Smooth muscle cell (in vitro differentiated cells): ENCODE measurements at regions not wholly inside any gene's neighbourhood (a gene's known extent, or its start where the extent isn't known, plus 50 kb on each side); places are given as distances from the start of the nearest gene placed in this dataset.

Experiments used
- DNase-seq: peaks from one replicate; lab custom pipeline; 2025; ENCODE audit not compliant: unreplicated experiment; lab: John Stamatoyannopoulos, UW
- H2AFZ ChIP-seq: fragments of 200-600 bp; sonication (generic); 2 replicates; pipeline ENCODE4 v1.6.0; 2016; ENCODE audit warnings: antibody characterized with exemption, low read depth, mild to moderate bottlenecking
- H3F3A ChIP-seq: fragments of 200-600 bp; sonication (generic); 2 replicates; pipeline ENCODE4 v1.6.0; 2017; ENCODE audit warnings: antibody characterized with exemption, low read depth
- H3K27ac ChIP-seq: fragments of 200-600 bp; sonication (generic); 2 replicates; pipeline ENCODE4 v1.5.1; 2016; ENCODE audit warnings: low read depth, mild to moderate bottlenecking
- H3K27me3 ChIP-seq: fragments of 200-600 bp; sonication (generic); 2 replicates; pipeline ENCODE4 v1.6.1; 2016; ENCODE audit warnings: low read depth, mild to moderate bottlenecking
- H3K36me3 ChIP-seq: fragments of 200-600 bp; sonication (generic); 2 replicates; pipeline ENCODE4 v1.5.1; 2016; ENCODE audit warnings: low read depth
- H3K4me1 ChIP-seq: fragments of 200-600 bp; sonication (generic); 2 replicates; pipeline ENCODE4 v1.5.1; 2016; ENCODE audit warnings: low read depth
- H3K4me2 ChIP-seq: fragments of 200-600 bp; sonication (generic); 2 replicates; pipeline ENCODE4 v1.6.0; 2016; ENCODE audit warnings: mild to moderate bottlenecking
- H3K4me3 ChIP-seq: fragments of 200-600 bp; sonication (generic); 2 replicates; pipeline ENCODE4 v1.5.1; 2016; ENCODE audit warnings: mild to moderate bottlenecking
- H3K79me2 ChIP-seq: fragments of 200-600 bp; sonication (generic); 2 replicates; pipeline ENCODE4 v1.6.0; 2016; ENCODE audit warnings: low read depth, mild to moderate bottlenecking
- H3K9ac ChIP-seq: fragments of 200-600 bp; sonication (generic); 2 replicates; pipeline ENCODE4 v1.6.0; 2016; ENCODE audit warnings: low read depth
- H3K9me3 ChIP-seq: fragments of 200-600 bp; sonication (generic); replicated peaks from 2 replicates; pipeline ENCODE4 v1.5.1; 2016; ENCODE audit warnings: low read depth
- H4K20me1 ChIP-seq: fragments of 200-600 bp; sonication (generic); 2 replicates; pipeline ENCODE4 v1.6.0; 2016; ENCODE audit warnings: low read depth
- CTCF ChIP-seq: fragments of 200-600 bp; sonication (generic); IDR thresholded peaks from 2 replicates; pipeline ENCODE4 v1.5.1; 2017; ENCODE audit warnings: borderline replicate concordance, mild to moderate bottlenecking, antibody characterized with exemption; ENCODE audit not compliant: insufficient read depth, poor library complexity, severe bottlenecking
- WGBS: methylation state at CpG from one replicate; pipeline ENCODE4 v1.1.7; 2016; ENCODE audit warnings: low lambda C conversion rate; 5-methylcytosine and 5-hydroxymethylcytosine counted together

- Histone ChIP-seq H3F3A (no peaks in the 10 kb centered on the region), H3K4me2 (no peak overlapping the region), H3K36me3 (no peaks in the 10 kb centered on the region), H3K4me1 (no peaks in the 10 kb centered on the region), H3K79me2 (no peaks in the 10 kb centered on the region), H3K27ac (no peak overlapping the region), H2AFZ (no peak overlapping the region), H4K20me1 (no peaks in the 10 kb centered on the region), H3K9me3 (no peaks in the 10 kb centered on the region), H3K27me3 (no peaks in the 10 kb centered on the region), H3K4me3 (no peak overlapping the region), H3K9ac (no peak overlapping the region)
- DNase-seq: no peak
- no peak for TF ChIP-seq CTCF
Measured at GRCh38 chr6:19943042-19943441, 105.9 kb downstream of the ID4 start.

DNA sequence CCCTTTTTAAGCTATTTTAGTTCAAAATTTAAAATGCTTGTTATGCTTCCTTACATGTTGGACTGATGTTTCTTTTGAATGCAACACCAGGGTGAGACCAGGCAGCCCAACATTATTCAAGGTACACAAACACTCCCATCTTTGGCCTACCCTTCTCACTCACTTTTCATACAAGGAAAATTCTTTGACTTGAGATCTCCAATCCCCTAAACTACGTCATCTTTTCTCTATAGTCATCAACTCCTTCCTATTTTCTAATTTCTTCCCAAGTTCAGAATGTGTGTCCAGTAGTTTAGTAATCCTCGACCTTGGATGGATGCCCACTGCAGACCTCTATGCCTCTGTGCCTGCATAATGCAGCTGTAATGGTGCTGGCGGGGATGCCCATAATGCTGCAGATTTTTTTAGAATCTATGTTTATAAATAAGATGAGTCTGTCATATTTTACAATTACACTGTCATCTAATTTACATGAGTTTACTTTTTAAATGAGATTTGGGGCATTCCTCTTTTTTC lies 108.7 kb downstream of the ID4 start:
- H3K36me3 ChIP-seq: no peaks in the 10 kb centered on the region
- no peak overlapping the region for H3K4me2 ChIP-seq
- no peaks in the 10 kb centered on the region for H4K20me1 ChIP-seq
- no peak overlapping the region for H3K4me3 ChIP-seq
- H3F3A ChIP-seq: no peaks in the 10 kb centered on the region
- DNase-seq: no peak
- no peak overlapping the region for H2AFZ ChIP-seq
- no peaks in the 10 kb centered on the region for H3K27me3 ChIP-seq
- 90% methylated on average over 3 of the region's 3 CpGs for WGBS
- no peaks in the 10 kb centered on the region for H3K4me1 ChIP-seq
- no peak overlapping the region for H3K27ac ChIP-seq
- TF ChIP-seq CTCF: no peak
- H3K79me2 ChIP-seq: no peaks in the 10 kb centered on the region
- no peak overlapping the region for H3K9ac ChIP-seq
- no peaks in the 10 kb centered on the region for H3K9me3 ChIP-seq

- TF ChIP-seq CTCF: no peak
- H3K4me1 ChIP-seq: no peaks in the 10 kb centered on the region
- no peak overlapping the region for H3K4me3 ChIP-seq
- 92% methylated on average over 1 of the region's 1 CpG for WGBS
- H3K27ac ChIP-seq: no peak overlapping the region
- H3K4me2 ChIP-seq: no peak overlapping the region
- no peaks in the 10 kb centered on the region for H3F3A ChIP-seq
- H2AFZ ChIP-seq: no peak overlapping the region
- no peaks in the 10 kb centered on the region for H3K27me3 ChIP-seq
- peaks cover 7% of the 10 kb centered on the region for H3K9me3 ChIP-seq
- no peaks in the 10 kb centered on the region for H4K20me1 ChIP-seq
- DNase-seq: no peak
- no peak overlapping the region for H3K9ac ChIP-seq
- no peaks in the 10 kb centered on the region for H3K79me2 ChIP-seq
- H3K36me3 ChIP-seq: no peaks in the 10 kb centered on the region
Measured at GRCh38 chr6:19949155-19949554, 112.0 kb downstream of the ID4 start.

DNA sequence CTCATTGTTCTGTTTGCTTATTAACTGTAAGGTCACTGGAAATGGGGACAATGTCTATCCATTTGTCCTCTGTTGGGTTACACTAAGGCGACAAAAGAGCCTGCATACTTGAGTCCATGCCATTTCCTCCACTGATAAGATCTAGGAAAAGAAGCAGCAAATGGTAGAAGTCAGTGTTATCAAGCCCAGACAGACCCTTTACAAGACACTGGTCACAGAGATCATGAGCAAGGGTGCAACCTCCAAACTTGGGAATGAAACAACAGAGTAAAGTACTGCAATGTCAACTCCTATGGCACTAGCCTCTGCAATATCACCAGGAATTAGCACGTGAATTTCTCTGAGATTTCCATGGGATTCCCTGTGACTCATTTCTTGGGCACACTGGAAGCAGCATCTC lies 126.9 kb downstream of the ID4 start:
- WGBS: 64% methylated on average over 2 of the region's 2 CpGs
- Histone ChIP-seq H2AFZ (no peak overlapping the region), H3F3A (no peaks in the 10 kb centered on the region), H3K36me3 (no peaks in the 10 kb centered on the region), H3K4me2 (no peak overlapping the region), H3K9me3 (no peaks in the 10 kb centered on the region), H3K27me3 (no peaks in the 10 kb centered on the region), H3K79me2 (no peaks in the 10 kb centered on the region), H3K9ac (no peak overlapping the region), H3K27ac (no peak overlapping the region), H3K4me3 (no peak overlapping the region), H4K20me1 (no peaks in the 10 kb centered on the region), H3K4me1 (no peaks in the 10 kb centered on the region)
- no peak for TF ChIP-seq CTCF
- no peak for DNase-seq
